Limb (tissue), 2 donors: ENCODE measurements at regions not wholly inside any gene's neighbourhood (a gene's known extent, or its start where the extent isn't known, plus 50 kb on each side); places are given as distances from the start of the nearest gene placed in this dataset.

Experiments
- DNase-seq, 2 donors: peaks; one replicate each; pipeline ENCODE4 v3.0.0-alpha.2; 2016; ENCODE audit errors: extremely low spot score in 2 of 2

GRCh38 chr10:31606841-31607240 is 287.8 kb downstream of the ZEB1 start:
- DNase-seq, result no peak

- DNase-seq, result no peak
Measured at GRCh38 chr10:31605861-31606525, 287.0 kb downstream of the ZEB1 start.

DNA sequence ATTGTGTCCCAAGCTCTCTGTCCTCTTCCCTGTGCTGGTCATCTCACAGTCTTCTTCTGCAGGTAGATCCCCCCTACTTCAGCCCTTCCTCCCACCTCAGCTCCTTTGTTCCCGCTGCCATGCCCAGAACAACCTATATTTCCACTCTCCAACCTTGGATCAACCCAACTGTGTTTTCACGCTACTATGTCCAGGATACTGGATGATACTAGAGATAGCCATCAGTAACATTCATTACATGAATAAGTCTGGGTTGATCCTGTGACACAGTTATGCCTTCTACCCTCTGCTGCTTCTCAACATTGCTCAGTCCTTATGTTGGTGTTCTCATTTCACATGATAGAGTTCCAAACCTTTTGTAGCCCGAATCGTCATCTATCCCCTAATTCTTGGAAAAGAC is 286.4 kb downstream of the ZEB1 start:
- DNase-seq, result no peak

GRCh38 chr10:31604646-31605170 is 285.7 kb downstream of the ZEB1 start:
- no peak for DNase-seq

DNA sequence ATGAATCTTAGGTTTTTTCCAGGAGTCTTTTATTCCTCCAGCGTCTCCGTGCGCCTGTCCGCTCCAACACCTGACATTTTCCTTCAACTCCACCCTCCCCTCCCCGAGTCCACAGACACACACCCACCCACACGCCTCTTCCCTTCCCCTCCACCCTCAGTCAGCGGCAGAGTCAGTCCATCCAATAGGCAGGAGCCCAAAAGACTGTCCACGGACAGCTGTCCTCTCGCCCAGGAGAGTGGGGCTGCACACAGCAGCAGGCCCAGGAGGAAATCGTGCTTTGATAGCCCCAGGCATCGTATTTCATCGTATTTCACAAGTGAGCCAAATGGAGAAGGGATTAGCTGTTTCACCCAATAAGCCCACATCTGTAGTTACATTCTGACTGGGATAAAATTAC is 285.1 kb downstream of the ZEB1 start:
- DNase-seq, result peak in 1 of 2 donors; percentile 71

GRCh38 chr10:31603235-31604087 is 284.4 kb downstream of the ZEB1 start:
- DNase-seq, result peak; percentile 95 to 96

- peak; percentile 79 to 83 for DNase-seq
Measured at GRCh38 chr10:31602541-31603234, 283.7 kb downstream of the ZEB1 start.

GRCh38 chr10:31601136-31601535 is 282.1 kb downstream of the ZEB1 start:
- DNase-seq, result no peak

GRCh38 chr10:31599626-31600504 is 280.8 kb downstream of the ZEB1 start:
- no peak for DNase-seq

DNA sequence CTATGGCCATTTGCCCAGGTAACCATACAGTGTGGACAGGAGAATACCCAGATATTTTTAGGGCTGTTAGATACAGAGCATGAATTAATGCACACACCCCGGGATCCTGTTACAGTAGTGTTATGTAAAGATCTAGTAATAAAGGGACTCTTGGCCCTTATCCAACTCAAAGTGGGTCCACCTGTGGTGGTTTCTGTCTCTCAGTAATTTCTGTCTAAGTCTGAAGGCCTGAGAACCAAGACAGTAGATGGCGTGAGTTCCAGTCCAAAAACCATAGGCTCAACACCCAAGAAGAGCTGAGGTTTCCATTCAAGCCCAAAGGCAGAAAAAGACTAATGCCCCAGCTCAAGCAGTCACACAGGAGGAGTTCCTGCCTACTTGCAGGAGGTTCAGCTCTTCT is 277.7 kb downstream of the ZEB1 start:
- no peak for DNase-seq

GRCh38 chr10:31595992-31596391 is 277.0 kb downstream of the ZEB1 start:
- no peak for DNase-seq

DNA sequence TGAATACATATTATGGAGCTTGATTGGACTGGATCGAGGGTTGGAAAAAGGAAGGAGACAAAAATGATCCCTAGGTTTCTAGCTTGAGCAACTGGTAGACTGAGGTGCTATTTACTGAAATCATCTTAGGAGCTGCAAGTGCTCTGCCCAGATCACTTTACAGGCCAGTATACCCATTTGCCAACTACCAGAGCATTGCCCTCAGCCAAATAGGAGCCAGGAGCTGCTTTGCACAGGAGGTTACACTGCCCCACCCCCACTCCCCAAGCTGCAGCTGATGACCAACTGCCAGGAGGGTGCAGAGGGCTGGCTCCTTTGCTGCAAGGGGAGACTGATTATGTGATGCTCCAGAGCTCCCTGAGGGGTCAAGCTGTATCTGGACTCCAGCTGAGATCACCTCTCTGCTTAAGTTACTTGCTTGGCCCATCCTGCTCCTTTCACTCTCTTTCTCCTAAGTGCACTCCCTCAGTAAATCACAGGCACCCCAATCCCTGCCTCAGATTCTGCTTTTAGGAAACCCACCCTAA is 275.4 kb downstream of the ZEB1 start:
- DNase-seq, result no peak

DNA sequence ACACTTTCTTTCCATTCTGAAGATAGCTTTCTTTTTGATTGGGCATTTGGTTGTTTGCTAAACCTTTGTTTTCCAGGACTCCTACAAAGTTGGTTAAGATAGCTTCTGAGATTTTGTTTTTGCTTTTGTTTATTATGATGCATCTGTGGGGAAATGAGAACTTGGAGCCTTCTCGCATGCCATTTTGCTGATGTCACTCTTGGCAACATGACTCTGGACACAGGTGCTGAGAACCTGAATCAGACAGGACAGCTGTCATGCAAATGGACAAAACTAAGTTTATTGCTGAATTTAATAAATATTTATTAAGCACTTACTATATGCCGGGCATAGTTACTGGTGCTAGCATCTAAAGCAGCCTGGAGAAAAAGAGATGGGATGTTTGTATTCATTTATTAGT is 274.1 kb downstream of the ZEB1 start:
- no peak for DNase-seq

DNA sequence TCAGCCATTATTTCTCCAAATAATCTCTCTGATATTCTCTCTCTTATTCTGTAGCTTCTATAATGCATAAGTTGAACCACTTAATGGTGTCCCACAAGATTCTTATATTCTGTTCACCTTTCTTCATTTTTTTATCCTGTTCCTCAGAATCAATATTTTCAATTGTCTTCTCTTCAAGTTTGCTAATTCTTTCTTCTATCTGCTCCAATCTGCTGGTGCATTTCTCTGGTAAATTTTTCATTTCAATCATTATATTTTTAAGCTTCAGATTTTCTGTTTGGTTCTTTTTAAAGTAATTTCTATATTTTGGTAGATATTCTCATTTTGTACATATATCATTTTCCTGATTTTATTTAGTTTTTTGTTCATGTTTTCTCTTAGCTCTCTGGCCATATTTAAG is 272.6 kb downstream of the ZEB1 start:
- DNase-seq, result no peak

- no peak for DNase-seq
Measured at GRCh38 chr10:31590023-31590800, 271.2 kb downstream of the ZEB1 start.

- no peak for DNase-seq
Measured at GRCh38 chr10:31587691-31588090, 268.7 kb downstream of the ZEB1 start.

DNA sequence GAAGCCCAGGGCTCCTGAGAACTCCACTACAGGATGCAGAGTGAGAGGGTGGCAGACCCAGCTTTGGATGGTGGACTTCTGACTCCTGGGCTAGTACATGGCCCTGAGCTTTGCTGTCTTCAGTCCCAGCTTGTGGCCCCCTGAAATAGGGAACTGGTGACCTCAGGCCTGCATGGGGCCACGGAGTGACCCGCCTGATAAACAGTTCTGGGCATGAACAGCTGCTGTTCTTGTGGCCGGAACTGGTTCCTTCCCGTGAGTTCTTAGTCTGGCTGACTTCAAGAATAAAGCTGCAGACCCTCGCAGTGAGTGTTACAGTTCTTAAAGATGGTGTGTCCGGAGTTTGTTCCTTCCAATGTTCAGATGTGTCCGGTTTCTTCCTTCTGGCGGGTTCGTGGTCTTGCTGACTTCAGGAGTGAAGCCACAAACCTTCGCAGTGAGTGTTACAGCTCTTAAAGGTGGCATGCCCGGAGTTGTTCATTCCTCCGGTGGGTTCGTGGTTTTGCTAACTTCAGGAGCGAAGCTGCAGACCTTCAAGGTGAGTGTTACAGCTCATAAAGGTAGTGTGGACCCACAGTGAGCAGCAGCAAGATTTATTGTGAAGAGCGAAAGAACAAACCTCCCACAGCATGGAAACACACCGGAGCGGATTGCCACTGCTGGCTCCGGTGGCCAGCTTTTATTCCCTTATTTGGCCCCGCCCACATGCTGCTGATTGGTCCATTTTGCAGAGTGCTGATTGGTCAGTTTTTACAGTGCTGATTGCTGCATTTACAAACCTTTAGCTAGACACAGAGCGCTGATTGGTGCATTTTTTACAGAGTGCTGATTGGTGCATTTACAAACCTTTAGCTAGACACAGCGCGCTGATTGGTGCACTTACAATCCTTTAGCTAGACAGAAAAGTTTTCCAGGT is 268.0 kb downstream of the ZEB1 start:
- DNase-seq, result no peak

DNA sequence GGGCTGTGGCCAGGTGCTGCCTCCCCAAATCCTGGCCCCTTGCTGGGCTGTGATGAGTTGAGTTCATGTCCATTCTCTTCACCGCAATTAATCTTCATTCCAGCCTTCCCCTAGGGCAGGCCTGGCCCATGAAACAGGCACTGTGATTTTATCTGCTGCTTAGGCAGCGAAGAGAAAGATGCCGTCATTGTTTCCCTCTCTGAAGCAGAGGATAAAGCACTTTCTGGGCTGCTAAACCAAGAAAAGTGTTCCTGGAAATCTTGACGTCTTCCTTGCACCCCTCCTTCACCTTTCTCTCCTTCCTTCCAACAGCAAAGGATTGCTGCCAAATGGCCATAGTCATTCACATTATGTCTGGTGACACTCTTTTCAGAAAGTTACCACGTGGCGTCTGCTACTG is 265.9 kb downstream of the ZEB1 start:
- peak in 1 of 2 donors; percentile 48 for DNase-seq

- no peak for DNase-seq
Measured at GRCh38 chr10:31584098-31584631, 265.1 kb downstream of the ZEB1 start.
